Activated naive CD8-positive, alpha-beta T cell (primary cell): ENCODE measurements at regions not wholly inside any gene's neighbourhood (a gene's known extent, or its start where the extent isn't known, plus 50 kb on each side); places are given as distances from the start of the nearest gene placed in this dataset.

ENCODE experiments used
- H3K27ac Mint-ChIP-seq: one replicate; pipeline ENCODE4 v1.8.0; 2021; ENCODE audit warnings: mixed read lengths
- H3K27me3 Mint-ChIP-seq: one replicate; pipeline ENCODE4 v1.8.0; 2021; ENCODE audit warnings: mixed read lengths
- H3K36me3 Mint-ChIP-seq: one replicate; pipeline ENCODE4 v1.8.0; 2021; ENCODE audit warnings: mixed read lengths
- H3K4me1 Mint-ChIP-seq: one replicate; pipeline ENCODE4 v1.8.0; 2021; ENCODE audit warnings: low read depth, mixed read lengths
- H3K4me3 Mint-ChIP-seq: one replicate; pipeline ENCODE4 v1.8.0; 2021; ENCODE audit warnings: mild to moderate bottlenecking, mixed read lengths
- H3K9me3 Mint-ChIP-seq: one replicate; pipeline ENCODE4 v1.8.0; 2021; ENCODE audit warnings: low read depth, mixed read lengths

- Mint-ChIP-seq H3K27ac (no peak overlapping the region), H3K9me3 (no peaks in the 10 kb centered on the region), H3K27me3 (peaks cover 9% of the 10 kb centered on the region), H3K4me3 (no peak overlapping the region), H3K36me3 (no peaks in the 10 kb centered on the region), H3K4me1 (no peaks in the 10 kb centered on the region)
Observed at GRCh38 chr5:53426512-53426830, 54.0 kb upstream of the FST start.

- peaks cover 9% of the 10 kb centered on the region for H3K27me3 Mint-ChIP-seq
- H3K4me1 Mint-ChIP-seq: no peaks in the 10 kb centered on the region
- H3K4me3 Mint-ChIP-seq: no peak overlapping the region
- no peak overlapping the region for H3K27ac Mint-ChIP-seq
- H3K36me3 Mint-ChIP-seq: no peaks in the 10 kb centered on the region
- no peaks in the 10 kb centered on the region for H3K9me3 Mint-ChIP-seq
Observed at GRCh38 chr5:53426878-53427277, 53.6 kb upstream of the FST start.

- H3K27ac Mint-ChIP-seq: no peak overlapping the region
- no peak overlapping the region for H3K4me3 Mint-ChIP-seq
- no peaks in the 10 kb centered on the region for H3K36me3 Mint-ChIP-seq
- H3K9me3 Mint-ChIP-seq: no peaks in the 10 kb centered on the region
- no peaks in the 10 kb centered on the region for H3K4me1 Mint-ChIP-seq
- peaks cover 6% of the 10 kb centered on the region for H3K27me3 Mint-ChIP-seq
Observed at GRCh38 chr5:53427965-53428364, 52.5 kb upstream of the FST start.

GRCh38 chr5:53429706-53430105 lies 50.7 kb upstream of the FST start:
- no peaks in the 10 kb centered on the region for H3K36me3 Mint-ChIP-seq
- H3K4me3 Mint-ChIP-seq: no peak overlapping the region
- H3K27ac Mint-ChIP-seq: no peak overlapping the region
- H3K4me1 Mint-ChIP-seq: no peaks in the 10 kb centered on the region
- H3K9me3 Mint-ChIP-seq: no peaks in the 10 kb centered on the region
- peaks cover 2% of the 10 kb centered on the region for H3K27me3 Mint-ChIP-seq

GRCh38 chr5:53430618-53431252 lies 49.7 kb upstream of the FST start:
- no peaks in the 10 kb centered on the region for H3K9me3 Mint-ChIP-seq
- H3K4me1 Mint-ChIP-seq: no peaks in the 10 kb centered on the region
- H3K27ac Mint-ChIP-seq: no peak overlapping the region
- H3K4me3 Mint-ChIP-seq: no peak overlapping the region
- H3K27me3 Mint-ChIP-seq: peaks cover 2% of the 10 kb centered on the region
- H3K36me3 Mint-ChIP-seq: no peaks in the 10 kb centered on the region
